ENCODE measurements at regions not wholly inside any gene's neighbourhood (a gene's known extent, or its start where the extent isn't known, plus 50 kb on each side); places are given as distances from the start of the nearest gene placed in this dataset.
A peak's percentile ranks its signal among the peaks of the same experiment; 100 is the strongest.

GRCh38 chr1:5812295-5812694, 179.9 kb downstream of the NPHP4 start:
- intact Hi-C loops (cut with DNase I): no loop called here
- DNase-seq: no peak

DNA sequence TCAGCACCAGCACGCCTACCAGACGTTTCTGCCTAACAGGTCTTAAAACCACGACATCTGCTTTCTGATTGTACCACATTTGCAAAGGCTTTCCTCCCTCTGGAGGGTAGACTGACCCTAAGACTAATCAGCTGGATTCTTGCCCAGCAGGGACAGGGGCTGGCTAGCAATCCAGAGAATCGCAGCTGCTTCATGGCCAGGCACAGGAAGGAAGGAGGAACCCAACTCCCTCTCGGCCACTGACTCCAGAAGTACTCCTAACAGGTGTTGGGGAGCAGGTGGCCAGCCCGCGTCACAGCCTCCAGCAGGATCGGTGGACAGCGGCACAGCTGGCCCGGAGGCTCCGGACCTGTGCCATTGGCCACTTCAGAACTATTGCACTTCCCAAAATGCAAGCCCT, 180.8 kb downstream of the NPHP4 start:
- intact Hi-C loops (cut with DNase I): no loop called here
- no peak for DNase-seq

DNA sequence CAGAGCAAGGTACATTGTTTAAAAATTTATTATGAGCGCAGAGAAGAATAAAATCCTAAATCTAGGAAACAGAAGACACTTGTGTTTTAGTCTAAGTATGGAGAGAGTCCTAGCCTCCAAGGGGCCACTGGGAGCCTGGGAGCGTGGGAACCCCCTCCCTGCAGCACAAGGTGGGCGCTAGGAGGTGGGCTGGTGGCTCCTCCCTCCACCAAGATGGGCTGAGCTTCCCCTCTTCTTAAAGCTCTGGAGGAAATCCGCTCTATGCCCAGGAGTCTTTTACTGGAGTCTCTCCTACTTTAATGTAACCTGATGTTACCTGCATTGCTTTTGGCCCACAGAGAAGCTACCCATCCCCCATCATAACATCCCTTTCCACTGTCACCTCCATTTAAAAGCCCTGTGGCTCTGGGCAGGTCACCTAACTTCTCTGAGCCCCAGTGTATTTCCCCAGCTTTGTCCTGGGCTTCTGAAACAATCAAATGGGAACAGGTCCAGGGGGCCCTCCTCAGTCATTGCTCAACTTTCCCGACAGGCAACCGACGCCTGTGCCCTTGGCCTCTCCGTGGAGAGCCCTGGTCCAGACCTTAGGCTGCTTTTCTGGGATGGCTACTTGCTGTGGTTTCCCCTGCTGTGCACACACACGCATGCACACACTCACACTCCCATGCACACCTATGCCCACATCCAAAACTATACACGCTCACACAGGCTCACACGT, 181.5 kb downstream of the NPHP4 start:
- DNase-seq: no peak
- intact Hi-C loops (cut with DNase I): no loop called here

GRCh38 chr1:5810131-5810530, 182.1 kb downstream of the NPHP4 start:
- no peak for DNase-seq

DNA sequence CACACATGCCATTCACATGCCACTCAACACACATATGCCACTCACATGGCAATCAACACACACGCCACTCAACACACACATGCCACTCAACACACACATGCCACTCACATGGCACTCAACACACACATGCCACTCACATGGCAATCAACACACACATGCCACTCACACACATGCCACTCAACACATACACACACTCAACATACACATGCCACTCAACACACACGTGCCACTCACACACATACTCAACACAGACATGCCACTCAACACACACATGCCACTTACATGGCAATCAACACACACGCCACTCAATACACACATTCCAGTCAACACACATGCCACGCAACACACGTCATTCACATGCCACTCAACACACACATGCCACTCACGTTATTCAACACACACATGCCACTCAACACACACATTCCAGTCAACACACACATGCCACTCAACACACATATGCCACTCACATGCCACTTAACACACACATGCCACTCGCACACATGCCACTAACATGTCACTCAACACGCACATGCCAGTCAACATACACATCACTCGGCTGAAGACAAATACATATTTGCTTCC, 182.9 kb downstream of the NPHP4 start:
- intact Hi-C loops (cut with DNase I): no loop called here

More at GRCh38 chr1:5810131-5810530, 182.1 kb downstream of the NPHP4 start:
- intact Hi-C loops (cut with DNase I): no loop called here

GRCh38 chr1:5803851-5804250, 188.4 kb downstream of the NPHP4 start:
- intact Hi-C loops (cut with DNase I): no loop called here
- DNase-seq: no peak

More for the DNA sequence above, 182.9 kb downstream of the NPHP4 start:
- no peak for DNase-seq

GRCh38 chr1:5802606-5803005, 189.6 kb downstream of the NPHP4 start:
- intact Hi-C loops (cut with DNase I): no loop called here
- no peak for DNase-seq

- intact Hi-C loops (cut with DNase I): no loop called here
- no peak for DNase-seq
These were observed 193.3 kb downstream of the NPHP4 start for GRCh38 chr1:5798904-5799303.

DNA sequence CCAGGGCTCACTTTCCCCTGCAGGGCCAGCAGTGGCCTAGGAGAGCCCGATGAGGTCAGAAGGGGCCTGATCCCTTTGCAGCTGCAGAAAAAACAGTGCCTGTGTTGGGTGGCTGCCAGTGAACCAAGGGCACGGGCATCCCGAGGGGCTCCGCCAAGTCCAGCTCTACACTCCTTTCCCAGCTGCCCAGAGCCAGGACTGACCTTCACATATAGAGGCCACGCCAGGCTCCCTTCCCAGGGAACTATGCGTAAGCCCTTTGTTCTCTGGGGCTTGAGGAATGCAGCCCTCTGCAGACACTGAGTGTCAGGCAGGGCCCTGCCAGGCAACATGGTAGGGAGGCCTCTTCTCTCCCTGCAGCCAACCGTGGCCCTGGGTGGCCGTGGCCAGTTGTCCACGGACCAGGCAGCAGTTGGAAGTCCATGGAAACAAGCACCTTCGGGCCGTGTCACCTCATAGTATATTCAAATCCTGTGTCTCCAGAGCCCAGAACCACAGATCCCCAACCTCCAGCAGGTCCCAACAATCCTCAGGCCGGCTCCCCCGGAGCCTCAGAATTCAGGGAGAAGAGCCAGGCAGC, 194.0 kb downstream of the NPHP4 start:
- intact Hi-C loops (cut with DNase I): no loop called here
- no peak for DNase-seq

DNA sequence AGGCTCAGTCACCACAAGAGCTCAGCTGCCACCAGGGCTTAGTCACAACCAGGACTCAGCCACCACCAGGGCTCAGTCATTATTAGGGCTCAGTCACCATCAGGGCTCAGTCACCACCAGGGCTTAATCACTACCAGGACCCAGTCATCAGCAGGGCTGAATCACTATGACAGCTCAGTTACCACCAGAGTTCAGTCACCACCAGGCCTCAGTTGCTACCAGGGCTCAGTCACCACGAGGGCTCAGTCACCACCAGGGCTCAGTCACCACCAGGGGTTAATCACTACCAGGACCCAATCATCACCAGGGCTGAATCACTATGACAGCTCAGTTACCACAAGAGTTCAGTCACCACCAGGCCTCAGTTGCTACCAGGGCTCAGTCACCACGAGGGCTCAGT, 196.2 kb downstream of the NPHP4 start:
- intact Hi-C loops (cut with DNase I): no loop called here

DNA sequence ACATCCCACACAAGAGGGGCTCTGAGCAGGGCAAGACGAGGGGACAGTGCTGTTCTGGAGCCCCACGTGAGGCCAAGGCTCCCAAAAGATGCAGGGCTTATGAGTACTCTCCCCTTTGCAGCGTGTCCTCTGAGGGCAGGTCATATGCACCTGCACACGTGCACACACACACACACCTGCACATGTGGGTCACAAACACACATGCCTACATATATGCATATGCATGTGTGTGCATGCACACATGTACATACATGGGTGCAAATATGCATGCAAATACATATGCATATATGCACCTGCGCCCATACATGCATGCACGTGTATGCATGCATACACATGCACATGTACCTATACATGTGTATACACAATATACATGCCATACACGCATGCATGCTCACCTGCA, 197.9 kb downstream of the NPHP4 start:
- intact Hi-C loops (cut with DNase I): no loop called here
- no peak for DNase-seq

More for the DNA sequence above, 196.2 kb downstream of the NPHP4 start:
- no peak for DNase-seq

DNA sequence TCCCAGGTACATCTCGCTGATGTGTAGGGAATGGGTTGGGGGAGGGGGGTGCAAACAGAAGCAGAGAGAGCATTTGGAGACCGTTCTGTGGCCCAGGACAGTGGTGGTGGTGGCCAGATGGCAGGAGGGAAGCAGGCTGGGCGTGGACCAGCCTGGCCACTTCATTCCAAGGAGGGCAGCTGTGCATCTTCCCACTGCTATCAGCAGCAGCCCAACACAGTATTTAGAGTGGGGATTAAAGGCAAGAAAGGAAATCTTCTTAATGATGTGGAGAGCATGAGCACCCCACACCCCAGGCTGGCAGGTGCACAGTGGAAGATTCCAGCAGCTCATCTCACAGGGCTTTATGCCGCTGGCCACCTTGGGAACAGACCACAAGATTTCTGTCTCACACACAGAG, 198.7 kb downstream of the NPHP4 start:
- no peak for DNase-seq
- intact Hi-C loops (cut with DNase I): no loop called here

DNA sequence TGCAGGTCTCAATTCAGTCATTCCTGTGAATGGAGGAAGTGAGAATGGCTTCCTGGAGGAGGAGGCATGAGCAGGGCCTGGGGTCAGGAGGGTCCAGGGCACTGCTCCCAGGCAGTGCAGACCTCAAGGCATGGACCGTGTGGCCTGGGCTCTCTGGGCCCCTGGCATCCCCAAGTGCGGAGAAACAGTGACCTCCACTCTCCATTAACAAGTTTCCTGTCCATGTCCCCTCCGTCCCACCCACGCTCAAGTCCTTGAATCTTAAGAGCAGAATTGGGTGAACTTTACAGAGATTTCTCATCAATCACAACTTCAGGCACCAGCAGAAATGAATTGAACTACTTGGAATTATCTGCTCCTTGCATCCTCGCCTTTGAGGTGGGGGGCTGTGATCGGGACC, 211.1 kb downstream of the NPHP4 start:
- intact Hi-C loops (cut with DNase I): no loop called here
- no peak for DNase-seq

DNA sequence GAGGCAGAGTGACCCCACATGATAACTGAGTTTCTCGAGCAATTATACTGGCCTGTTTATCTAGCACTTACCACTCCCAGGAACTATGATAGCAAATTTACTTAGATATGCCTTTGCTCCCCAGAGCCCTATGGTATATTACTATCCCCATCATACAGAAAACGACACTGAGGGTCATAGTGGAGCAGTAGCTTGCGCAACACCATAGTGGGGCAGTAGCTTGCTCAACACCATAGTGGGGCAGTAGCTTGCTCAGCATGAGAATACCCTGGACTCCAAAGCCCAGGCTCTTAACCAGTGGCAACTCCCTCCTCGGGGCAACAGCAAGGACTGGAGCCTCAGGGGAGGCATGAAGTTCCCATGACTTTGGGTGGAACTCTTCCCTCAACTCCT, 211.9 kb downstream of the NPHP4 start:
- DNase-seq: no peak
- intact Hi-C loops (cut with DNase I): no loop called here

GRCh38 chr1:5779608-5780323, 212.5 kb downstream of the NPHP4 start:
- intact Hi-C loops (cut with DNase I): no loop called here
- DNase-seq: peak in 1 of 42 donors; percentile 0

DNA sequence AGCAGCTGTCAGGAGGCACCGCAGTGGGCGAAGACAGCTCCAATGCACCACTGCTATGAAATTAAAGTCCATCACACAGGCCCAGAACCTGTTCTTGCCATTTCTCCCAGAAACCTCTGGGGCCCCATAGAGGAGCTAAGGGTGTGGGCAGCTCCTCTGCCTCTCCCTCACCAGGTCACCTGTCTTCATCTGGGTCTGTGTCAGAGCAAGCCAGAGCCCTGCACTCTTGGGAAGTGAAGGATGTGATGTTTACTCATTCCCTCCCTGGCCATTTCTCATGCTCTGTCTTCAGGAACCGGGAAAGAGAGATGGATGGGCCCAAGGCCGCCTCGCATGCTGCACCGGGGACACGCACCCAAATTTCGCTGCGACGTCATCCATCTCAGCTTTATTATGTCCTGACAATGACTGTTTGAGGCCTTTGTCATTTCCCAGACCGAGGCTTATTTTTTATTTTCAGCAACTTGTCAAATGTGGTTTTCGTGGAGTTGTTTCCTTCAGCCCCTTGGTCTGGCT, 216.1 kb downstream of the NPHP4 start:
- intact Hi-C loops (cut with DNase I): no loop called here
- peak in 1 of 42 donors; percentile 5 for DNase-seq

DNA sequence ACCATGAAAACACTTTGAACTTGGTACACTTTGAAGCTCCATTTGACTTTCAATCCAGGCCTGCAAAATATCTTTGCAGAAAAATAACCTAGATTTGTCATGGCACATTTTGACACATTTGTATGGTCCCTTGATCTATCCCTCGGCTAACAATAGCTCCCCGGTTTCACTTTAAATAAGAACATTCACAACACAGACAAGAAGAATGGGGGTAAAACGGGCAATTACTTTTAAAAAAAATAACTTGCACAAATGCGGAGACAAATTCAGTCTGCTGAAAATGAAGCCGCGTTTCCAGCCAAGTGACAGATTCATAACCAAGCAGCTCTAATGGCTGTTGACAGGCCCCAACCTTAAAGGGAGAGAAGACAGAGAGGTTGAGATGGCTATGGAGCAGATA, 218.2 kb downstream of the NPHP4 start:
- DNase-seq: no peak
- intact Hi-C loops (cut with DNase I): no loop called here

GRCh38 chr1:5771788-5772187, 220.4 kb downstream of the NPHP4 start:
- DNase-seq: no peak
- intact Hi-C loops (cut with DNase I): no loop called here

GRCh38 chr1:5770981-5771765, 221.1 kb downstream of the NPHP4 start:
- intact Hi-C loops (cut with DNase I): no loop called here
- peak in 6 of 42 donors; percentile 11 to 30 (median 17) for DNase-seq
